HEK293 (cell line): ENCODE measurements at regions not wholly inside any gene's neighbourhood (a gene's known extent, or its start where the extent isn't known, plus 50 kb on each side); places are given as distances from the start of the nearest gene placed in this dataset.
A peak's percentile ranks its signal among the peaks of the same experiment; 100 is the strongest.

Source experiments
- CTCF ChIA-PET: fragments of 350-600 bp; formaldehyde crosslinking; extraction: SDS; loops from one replicate; lab custom pipeline; 2021; ENCODE audit warnings: antibody characterized with exemption; lab: Yijun Ruan, JAX
- POLR2A ChIA-PET: fragments of 300-600 bp; formaldehyde crosslinking; extraction: SDS; loops from one replicate; lab custom pipeline; 2020; ENCODE audit warnings: antibody characterized with exemption, inconsistent platforms; lab: Yijun Ruan, JAX
- H3K27ac ChIP-seq: fragments of 200-500 bp; sonication (Bioruptor generic); 2 replicates; pipeline ENCODE4 v1.5.1; 2014; ENCODE audit warnings: low read depth, low read length, control low read depth, inconsistent platforms; ENCODE audit errors: extremely low read depth
- H3K36me3 ChIP-seq, 2 experiments: fragments of 200-500 bp in 1 of 2; sonication (Bioruptor generic) in 1 of 2; 1 replicate in 1 of 2; 2 replicates in 1 of 2; pipeline ENCODE4 v1.5.1; 2014 to 2017; ENCODE audit warnings: inconsistent platforms in 2 of 2, low read length in 2 of 2; ENCODE audit not compliant: control insufficient read depth in 2 of 2, insufficient read depth in 1 of 2
- H3K4me1 ChIP-seq: fragments of 200-500 bp; sonication (Bioruptor generic); 2 replicates; pipeline ENCODE4 v1.5.1; 2014; ENCODE audit warnings: mild to moderate bottlenecking, low read length, inconsistent platforms; ENCODE audit not compliant: control insufficient read depth, insufficient read depth
- H3K4me3 ChIP-seq: 2 replicates; pipeline ENCODE4 v1.5.1; 2011; ENCODE audit warnings: low read depth, mild to moderate bottlenecking, control low read depth, low read length, moderate library complexity
- H3K9me3 ChIP-seq: fragments of 200-500 bp; sonication (Bioruptor generic); 2 replicates; pipeline ENCODE4 v1.5.1; 2014; ENCODE audit warnings: low read depth, low read length, inconsistent platforms; ENCODE audit not compliant: control insufficient read depth, insufficient read depth
- FEZF1 ChIP-seq: fragments of 450-650 bp; formaldehyde crosslinking; IDR thresholded peaks from 2 replicates; pipeline ENCODE4 v1.5.1; 2016; ENCODE audit warnings: missing biosample characterization, missing genetic modification characterization
- HIC1 ChIP-seq: fragments of 450-650 bp; formaldehyde crosslinking; IDR thresholded peaks from 2 replicates; pipeline ENCODE4 v1.5.1; 2016; ENCODE audit warnings: missing biosample characterization, missing genetic modification characterization
- HOXD13 ChIP-seq: sonication (generic); formaldehyde crosslinking; IDR thresholded peaks from 2 replicates; pipeline ENCODE4 v1.8.0; 2022; ENCODE audit warnings: missing genetic modification reagents, borderline replicate concordance
- INSM2 ChIP-seq: fragments of 450-650 bp; formaldehyde crosslinking; IDR thresholded peaks from 2 replicates; pipeline ENCODE4 v1.5.1; 2016; ENCODE audit warnings: missing biosample characterization, missing genetic modification characterization
- MZF1 ChIP-seq: fragments of 450-650 bp; formaldehyde crosslinking; IDR thresholded peaks from 2 replicates; pipeline ENCODE4 v1.5.1; 2017; ENCODE audit warnings: missing biosample characterization, missing genetic modification characterization, borderline replicate concordance
- PBX3 ChIP-seq: sonication (generic); formaldehyde crosslinking; IDR thresholded peaks from 2 replicates; pipeline ENCODE4 v1.8.1; 2022; ENCODE audit warnings: mild to moderate bottlenecking, moderate library complexity, missing genetic modification reagents
- PRDM6 ChIP-seq: fragments of 450-650 bp; formaldehyde crosslinking; IDR thresholded peaks from 2 replicates; pipeline ENCODE4 v1.5.1; 2017; ENCODE audit warnings: missing biosample characterization, missing genetic modification characterization
- SALL2 ChIP-seq: fragments of 450-650 bp; formaldehyde crosslinking; IDR thresholded peaks from 2 replicates; pipeline ENCODE4 v1.5.0; 2017; ENCODE audit warnings: missing biosample characterization, mild to moderate bottlenecking, missing genetic modification characterization, borderline replicate concordance
- SCRT1 ChIP-seq: fragments of 450-650 bp; formaldehyde crosslinking; IDR thresholded peaks from 2 replicates; pipeline ENCODE4 v1.5.1; 2016; ENCODE audit warnings: missing biosample characterization, missing genetic modification characterization, borderline replicate concordance
- SCRT2 ChIP-seq: fragments of 450-650 bp; formaldehyde crosslinking; IDR thresholded peaks from 2 replicates; pipeline ENCODE4 v1.5.1; 2016; ENCODE audit warnings: missing biosample characterization, missing genetic modification characterization
- TRIM28 ChIP-seq: IDR thresholded peaks from 2 replicates; pipeline ENCODE4 v1.6.1; 2011; ENCODE audit warnings: low read length, control low read depth, borderline replicate concordance
- ZBTB21 ChIP-seq: fragments of 450-650 bp; formaldehyde crosslinking; IDR thresholded peaks from 2 replicates; pipeline ENCODE4 v1.5.1; 2017; ENCODE audit warnings: missing biosample characterization, missing genetic modification characterization
- ZBTB48 ChIP-seq: fragments of 450-650 bp; formaldehyde crosslinking; IDR thresholded peaks from 2 replicates; pipeline ENCODE4 v1.5.1; 2016; ENCODE audit warnings: missing biosample characterization, missing genetic modification characterization
- ZFP37 ChIP-seq: fragments of 450-650 bp; formaldehyde crosslinking; IDR thresholded peaks from 2 replicates; pipeline ENCODE4 v1.5.1; 2016; ENCODE audit warnings: missing biosample characterization, missing genetic modification characterization
- ZFP41 ChIP-seq: fragments of 450-650 bp; formaldehyde crosslinking; IDR thresholded peaks from 2 replicates; pipeline ENCODE4 v1.5.1; 2016; ENCODE audit warnings: missing biosample characterization, missing genetic modification characterization, borderline replicate concordance
- ZIC2 ChIP-seq: fragments of 450-650 bp; formaldehyde crosslinking; IDR thresholded peaks from 2 replicates; pipeline ENCODE4 v1.5.1; 2016; ENCODE audit warnings: missing biosample characterization, missing genetic modification characterization
- ZNF169 ChIP-seq: fragments of 450-650 bp; formaldehyde crosslinking; IDR thresholded peaks from 2 replicates; pipeline ENCODE4 v1.5.1; 2016; ENCODE audit warnings: missing biosample characterization, missing genetic modification characterization
- ZNF214 ChIP-seq: fragments of 450-650 bp; formaldehyde crosslinking; IDR thresholded peaks from 2 replicates; pipeline ENCODE4 v1.5.1; 2017; ENCODE audit warnings: missing biosample characterization, mild to moderate bottlenecking, missing genetic modification characterization, borderline replicate concordance
- ZNF221 ChIP-seq: fragments of 450-650 bp; formaldehyde crosslinking; IDR thresholded peaks from 2 replicates; pipeline ENCODE4 v1.5.1; 2017; ENCODE audit warnings: missing biosample characterization, missing genetic modification characterization, borderline replicate concordance
- ZNF280C ChIP-seq: fragments of 450-650 bp; formaldehyde crosslinking; IDR thresholded peaks from 2 replicates; pipeline ENCODE4 v1.5.1; 2016; ENCODE audit warnings: missing biosample characterization, missing genetic modification characterization
- ZNF394 ChIP-seq: fragments of 450-650 bp; formaldehyde crosslinking; IDR thresholded peaks from 2 replicates; pipeline ENCODE4 v1.5.1; 2016; ENCODE audit warnings: missing biosample characterization, missing genetic modification characterization, mild to moderate bottlenecking, moderate library complexity, borderline replicate concordance
- ZNF433 ChIP-seq: fragments of 450-650 bp; formaldehyde crosslinking; IDR thresholded peaks from 2 replicates; pipeline ENCODE4 v1.5.1; 2016; ENCODE audit warnings: missing biosample characterization, missing genetic modification characterization, low read depth
- ZNF623 ChIP-seq: fragments of 450-650 bp; formaldehyde crosslinking; IDR thresholded peaks from 2 replicates; pipeline ENCODE4 v1.5.1; 2016; ENCODE audit warnings: missing biosample characterization, missing genetic modification characterization
- ZNF645 ChIP-seq: fragments of 450-650 bp; formaldehyde crosslinking; IDR thresholded peaks from 2 replicates; pipeline ENCODE4; 2016; ENCODE audit warnings: missing biosample characterization, missing genetic modification characterization
- ZNF701 ChIP-seq: fragments of 450-650 bp; formaldehyde crosslinking; IDR thresholded peaks from 2 replicates; pipeline ENCODE4 v1.5.1; 2016; ENCODE audit warnings: missing biosample characterization, missing genetic modification characterization
- ZNF704 ChIP-seq: fragments of 450-650 bp; formaldehyde crosslinking; IDR thresholded peaks from 2 replicates; pipeline ENCODE4 v1.5.1; 2016; ENCODE audit warnings: missing biosample characterization, missing genetic modification characterization
- ZNF776 ChIP-seq: fragments of 450-650 bp; formaldehyde crosslinking; IDR thresholded peaks from 2 replicates; pipeline ENCODE4 v1.5.0; 2017; ENCODE audit warnings: missing biosample characterization, missing genetic modification characterization, borderline replicate concordance
- ZNF830 ChIP-seq: fragments of 450-650 bp; IDR thresholded peaks from 2 replicates; pipeline ENCODE4 v1.5.0; 2018; ENCODE audit warnings: missing biosample characterization, missing genetic modification characterization, low read depth, mild to moderate bottlenecking, moderate library complexity

- ChIA-PET CTCF (interaction anchor here (0.5 to 1.0 kb wide), 2 partner anchors 9 to 323 kb away, joined by 4 read pairs; no protein-coding TSS in a partner anchor), POLR2A (no interaction called here)
- Histone ChIP-seq H3K9me3 (no peaks in the 10 kb centered on the region), H3K36me3 (no peaks in the 10 kb centered on the region), H3K27ac (no peak overlapping the region), H3K4me1 (no peaks in the 10 kb centered on the region), H3K4me3 (no peak overlapping the region)
- peak; percentile 59 for TF ChIP-seq SCRT2 (tag by site-specific recombination)
- TF ChIP-seq ZBTB21 (tag by site-specific recombination), result no peak
- peak; percentile 65; the same call in 1 of the 2 replicates for TF ChIP-seq SCRT1
- TF ChIP-seq TRIM28, result no peak
- no peak for TF ChIP-seq ZBTB48 (tag by site-specific recombination)
- no peak for TF ChIP-seq HIC1 (tag by site-specific recombination)
- no peak for TF ChIP-seq HOXD13 (CRISPR knock-in tag)
- TF ChIP-seq ZNF169 (tag by site-specific recombination), result no peak
- no peak for TF ChIP-seq MZF1
- no peak for TF ChIP-seq ZNF623 (tag by site-specific recombination)
- TF ChIP-seq ZNF701 (tag by site-specific recombination), result no peak
- TF ChIP-seq ZFP41, result no peak
- TF ChIP-seq SALL2 (tag by site-specific recombination), result no peak
- TF ChIP-seq ZNF221 (tag by site-specific recombination), result no peak
- TF ChIP-seq ZNF280C (tag by site-specific recombination), result no peak
- no peak for TF ChIP-seq ZNF830 (tag by site-specific recombination)
- no peak for TF ChIP-seq INSM2 (tag by site-specific recombination)
- peak; percentile 94 for TF ChIP-seq ZIC2
- peak; percentile 74 for TF ChIP-seq FEZF1 (tag by site-specific recombination)
- no peak for TF ChIP-seq ZNF704
- TF ChIP-seq ZNF645 (tag by site-specific recombination), result no peak
- TF ChIP-seq PRDM6 (tag by site-specific recombination), result peak; percentile 78
- TF ChIP-seq ZNF214 (tag by site-specific recombination), result no peak
- no peak for TF ChIP-seq PBX3 (CRISPR knock-in tag)
- no peak for TF ChIP-seq ZNF776 (tag by site-specific recombination)
- no peak for TF ChIP-seq ZNF394 (tag by site-specific recombination)
- TF ChIP-seq ZNF433 (tag by site-specific recombination), result no peak
- TF ChIP-seq ZFP37, result no peak
These were observed 51.6 kb upstream of the BLTP1 start for GRCh38 chr4:122100508-122100907.
